Cerebellar nuclear complex (tissue), 1 donor: ENCODE measurements at regions not wholly inside any gene's neighbourhood (a gene's known extent, or its start where the extent isn't known, plus 50 kb on each side); places are given as distances from the start of the nearest gene placed in this dataset.
"Not testable (repeated sequence)": the region's sequence is repeated elsewhere in the genome, so short reads cannot be mapped to it uniquely, and the experiment has no call there.

Source experiments
- DNase-seq, 2 experiments: peaks; one replicate each; lab custom pipeline; 2025; lab: John Stamatoyannopoulos, UW

GRCh38 chr7:51620706-51621105 lies 304.1 kb upstream of the COBL start:
- DNase-seq, result no peak

GRCh38 chr7:51619880-51620279 lies 303.3 kb upstream of the COBL start:
- DNase-seq, result no peak

GRCh38 chr7:51617686-51618085 lies 301.1 kb upstream of the COBL start:
- DNase-seq, result no peak

GRCh38 chr7:51613911-51614357 lies 297.3 kb upstream of the COBL start:
- DNase-seq, result no peak

GRCh38 chr7:51611937-51612336 lies 295.3 kb upstream of the COBL start:
- no peak for DNase-seq

GRCh38 chr7:51607447-51607846 lies 290.8 kb upstream of the COBL start:
- no peak for DNase-seq

GRCh38 chr7:51606601-51607154 lies 290.1 kb upstream of the COBL start:
- DNase-seq, result no peak

- no peak for DNase-seq
These were observed 285.8 kb upstream of the COBL start for GRCh38 chr7:51602376-51602775.

GRCh38 chr7:51601461-51601860 lies 284.9 kb upstream of the COBL start:
- DNase-seq, result no peak

GRCh38 chr7:51599935-51600334 lies 283.3 kb upstream of the COBL start:
- not testable (repeated sequence) for DNase-seq

GRCh38 chr7:51593628-51594027 lies 277.0 kb upstream of the COBL start:
- DNase-seq, result no peak

GRCh38 chr7:51592842-51593599 lies 276.4 kb upstream of the COBL start:
- DNase-seq, result no peak

GRCh38 chr7:51591223-51591622 lies 274.6 kb upstream of the COBL start:
- no peak for DNase-seq

- DNase-seq, result no peak
These were observed 274.1 kb upstream of the COBL start for GRCh38 chr7:51590746-51591145.

GRCh38 chr7:51589111-51589510 lies 272.5 kb upstream of the COBL start:
- DNase-seq, result no peak

GRCh38 chr7:51587604-51588003 lies 271.0 kb upstream of the COBL start:
- DNase-seq, result no peak

GRCh38 chr7:51577390-51577789 lies 260.8 kb upstream of the COBL start:
- DNase-seq, result no peak

- DNase-seq, result no peak
These were observed 253.0 kb upstream of the COBL start for GRCh38 chr7:51569581-51569980.

- DNase-seq, result no peak
These were observed 252.6 kb upstream of the COBL start for GRCh38 chr7:51569176-51569575.

- DNase-seq, result no peak
These were observed 234.5 kb upstream of the COBL start for GRCh38 chr7:51551070-51551469.

- no peak for DNase-seq
These were observed 228.5 kb upstream of the COBL start for GRCh38 chr7:51545131-51545530.

GRCh38 chr7:51543801-51544553 lies 227.4 kb upstream of the COBL start:
- no peak for DNase-seq

- not testable (repeated sequence) for DNase-seq
These were observed 224.3 kb upstream of the COBL start for GRCh38 chr7:51540906-51541305.
